Gastroesophageal sphincter (tissue), 3 donors: ENCODE measurements at regions not wholly inside any gene's neighbourhood (a gene's known extent, or its start where the extent isn't known, plus 50 kb on each side); places are given as distances from the start of the nearest gene placed in this dataset.

Experiments used
- EP300 ChIP-seq: sonication (generic); formaldehyde crosslinking; IDR thresholded peaks from one replicate; pipeline ENCODE4 v1.6.1; 2017; ENCODE audit warnings: antibody characterized with exemption, mild to moderate bottlenecking
- POLR2A ChIP-seq, 2 donors: fragments of 450-650 bp; IDR thresholded peaks; one replicate each; pipeline ENCODE4 v1.6.1; 2017; ENCODE audit warnings: antibody characterized with exemption in 2 of 2, mild to moderate bottlenecking in 2 of 2, moderate library complexity in 1 of 2
- POLR2AphosphoS5 ChIP-seq: sonication (generic); formaldehyde crosslinking; IDR thresholded peaks from one replicate; pipeline ENCODE4 v1.6.1; 2017; ENCODE audit warnings: antibody characterized with exemption
- TF ChIP-seq, protein P1 (sequence below), 4 experiments: fragments of 200-600 bp in 2 of 4; fragments of 450-650 bp in 2 of 4; sonication (generic) in 1 of 4; IDR thresholded peaks; one replicate each; pipeline ENCODE4 v1.5.1; 2017 to 2019; ENCODE audit warnings: antibody characterized with exemption in 4 of 4, mild to moderate bottlenecking in 2 of 4, moderate library complexity in 2 of 4

DNA sequence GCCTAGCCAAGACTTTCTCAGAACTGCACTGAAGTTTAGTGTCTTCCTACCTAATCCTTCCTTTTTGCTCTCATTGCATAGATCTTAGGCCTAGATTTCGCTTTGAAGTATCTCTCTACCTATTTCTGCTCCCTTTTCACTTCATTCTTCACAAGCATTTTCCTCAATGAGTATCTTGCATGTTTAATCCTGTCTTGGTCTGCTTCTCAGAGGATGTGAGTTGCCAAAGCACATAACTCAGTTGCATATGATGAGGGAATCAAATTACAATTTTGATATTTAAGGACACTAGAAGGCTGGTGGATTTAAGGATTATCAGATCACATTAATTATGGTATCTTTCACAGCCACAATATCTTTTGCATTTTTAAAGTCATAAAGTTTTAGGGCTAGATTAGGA is 195.5 kb upstream of the DAAM1 start:
- TF ChIP-seq, protein P1, sequence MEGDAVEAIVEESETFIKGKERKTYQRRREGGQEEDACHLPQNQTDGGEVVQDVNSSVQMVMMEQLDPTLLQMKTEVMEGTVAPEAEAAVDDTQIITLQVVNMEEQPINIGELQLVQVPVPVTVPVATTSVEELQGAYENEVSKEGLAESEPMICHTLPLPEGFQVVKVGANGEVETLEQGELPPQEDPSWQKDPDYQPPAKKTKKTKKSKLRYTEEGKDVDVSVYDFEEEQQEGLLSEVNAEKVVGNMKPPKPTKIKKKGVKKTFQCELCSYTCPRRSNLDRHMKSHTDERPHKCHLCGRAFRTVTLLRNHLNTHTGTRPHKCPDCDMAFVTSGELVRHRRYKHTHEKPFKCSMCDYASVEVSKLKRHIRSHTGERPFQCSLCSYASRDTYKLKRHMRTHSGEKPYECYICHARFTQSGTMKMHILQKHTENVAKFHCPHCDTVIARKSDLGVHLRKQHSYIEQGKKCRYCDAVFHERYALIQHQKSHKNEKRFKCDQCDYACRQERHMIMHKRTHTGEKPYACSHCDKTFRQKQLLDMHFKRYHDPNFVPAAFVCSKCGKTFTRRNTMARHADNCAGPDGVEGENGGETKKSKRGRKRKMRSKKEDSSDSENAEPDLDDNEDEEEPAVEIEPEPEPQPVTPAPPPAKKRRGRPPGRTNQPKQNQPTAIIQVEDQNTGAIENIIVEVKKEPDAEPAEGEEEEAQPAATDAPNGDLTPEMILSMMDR (IDR thresholded peaks at IDR 0.05), result no peak
- TF ChIP-seq POLR2A (IDR thresholded peaks at IDR 0.05), result no peak
- TF ChIP-seq POLR2AphosphoS5, result no peak
- TF ChIP-seq EP300, result no peak
